ENCODE measurements at regions not wholly inside any gene's neighbourhood (a gene's known extent, or its start where the extent isn't known, plus 50 kb on each side); places are given as distances from the start of the nearest gene placed in this dataset.

DNA sequence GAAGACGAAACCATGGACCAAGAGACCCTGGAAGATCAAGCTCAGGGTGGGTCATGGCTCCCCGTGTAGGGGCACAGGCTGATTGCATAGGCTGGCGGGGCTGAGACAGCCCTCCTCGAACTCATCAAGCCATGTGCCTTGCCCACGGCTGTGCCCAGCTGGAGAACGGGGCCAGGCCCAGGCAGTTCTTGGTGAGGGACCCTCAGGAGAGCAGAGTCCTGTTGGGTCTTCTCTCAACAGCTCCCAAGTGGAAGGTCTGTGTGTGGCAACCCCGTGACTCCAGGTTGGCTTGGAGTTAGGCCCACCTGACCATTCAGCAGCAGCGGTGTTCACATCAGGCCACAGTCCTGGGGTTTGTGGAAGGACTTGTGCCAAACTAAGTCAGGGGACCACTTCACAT, 276.5 kb downstream of the QKI start:
- intact Hi-C loops (cut with micrococcal nuclease; ENCODE audit: unreplicated experiment): no loop called here

More for the DNA sequence above, 276.5 kb downstream of the QKI start:
- Histone ChIP-seq H3K9ac (ENCODE audit: insufficient read depth, low read depth, low read length) (no peak overlapping the region), H3K4me1 (ENCODE audit: insufficient read depth, low read length) (peaks cover 14% of the 10 kb centered on the region), H2AFZ (ENCODE audit: low read length) (no peak overlapping the region), H3K27ac (ENCODE audit: extremely low read length, insufficient read depth, low read length) (no peak overlapping the region), H3K27me3 (ENCODE audit: control insufficient read depth in 1 of 2, insufficient read depth in 2 of 2, low read length in 2 of 2) (peaks cover 6 to 64% of the 10 kb centered on the region in 2 experiments; a peak in 4 of 5 replicates), H3K4me3 (replicated peaks in 1 of 3; ENCODE audit: insufficient read depth in 1 of 3, low read depth in 2 of 3, low read length in 3 of 3) (no peak overlapping the region), H3K4me2 (ENCODE audit: low read depth, low read length) (no peak overlapping the region), H3K79me2 (ENCODE audit: insufficient read depth, low read length) (no peaks in the 10 kb centered on the region), H3K9me3 (ENCODE audit: low read length) (no peaks in the 10 kb centered on the region), H3K36me3 (replicated peaks in 1 of 2; ENCODE audit: control insufficient read depth in 1 of 2, insufficient read depth in 2 of 2, low read length in 2 of 2) (no peaks in the 10 kb centered on the region), H4K20me1 (ENCODE audit: insufficient read depth, low read length) (peaks cover 6% of the 10 kb centered on the region; the same call in 1 of the 2 replicates)
- TF ChIP-seq KLF15 (CRISPR knock-in tag; IDR thresholded peaks at IDR 0.05; ENCODE audit: borderline replicate concordance) (no peak), MYNN (CRISPR knock-in tag; IDR thresholded peaks at IDR 0.05; ENCODE audit: low read depth) (no peak), BRD4 (CRISPR knock-in tag; IDR thresholded peaks at IDR 0.05) (no peak), HNF4A (CRISPR knock-in tag; IDR thresholded peaks at IDR 0.05) (no peak), ZNF121 (CRISPR knock-in tag; IDR thresholded peaks at IDR 0.05) (no peak), EED (CRISPR knock-in tag; IDR thresholded peaks at IDR 0.05) (no peak), ZNF75D (CRISPR knock-in tag; IDR thresholded peaks at IDR 0.05; ENCODE audit: borderline replicate concordance) (no peak), ZNF678 (CRISPR knock-in tag; IDR thresholded peaks at IDR 0.05) (no peak), ZNF337 (CRISPR knock-in tag; IDR thresholded peaks at IDR 0.05; ENCODE audit: borderline replicate concordance, low read depth) (no peak), NFKBIZ (CRISPR knock-in tag; IDR thresholded peaks at IDR 0.05) (no peak), U2AF1 (optimal IDR thresholded peaks at IDR 0.05; ENCODE audit: low read depth, low read length) (no peak), ZNF292 (CRISPR knock-in tag; IDR thresholded peaks at IDR 0.05; ENCODE audit: borderline replicate concordance, low read depth) (no peak), ZNF605 (CRISPR knock-in tag; IDR thresholded peaks at IDR 0.05) (no peak), SP2 (CRISPR knock-in tag; IDR thresholded peaks at IDR 0.05) (no peak), ZNF720 (CRISPR knock-in tag; IDR thresholded peaks at IDR 0.05) (no peak), MXD1 (CRISPR knock-in tag; IDR thresholded peaks at IDR 0.05) (no peak), ZBTB43 (CRISPR knock-in tag; conservative IDR thresholded peaks at IDR 0.05) (no peak)
- TF ChIP-seq, protein P1, sequence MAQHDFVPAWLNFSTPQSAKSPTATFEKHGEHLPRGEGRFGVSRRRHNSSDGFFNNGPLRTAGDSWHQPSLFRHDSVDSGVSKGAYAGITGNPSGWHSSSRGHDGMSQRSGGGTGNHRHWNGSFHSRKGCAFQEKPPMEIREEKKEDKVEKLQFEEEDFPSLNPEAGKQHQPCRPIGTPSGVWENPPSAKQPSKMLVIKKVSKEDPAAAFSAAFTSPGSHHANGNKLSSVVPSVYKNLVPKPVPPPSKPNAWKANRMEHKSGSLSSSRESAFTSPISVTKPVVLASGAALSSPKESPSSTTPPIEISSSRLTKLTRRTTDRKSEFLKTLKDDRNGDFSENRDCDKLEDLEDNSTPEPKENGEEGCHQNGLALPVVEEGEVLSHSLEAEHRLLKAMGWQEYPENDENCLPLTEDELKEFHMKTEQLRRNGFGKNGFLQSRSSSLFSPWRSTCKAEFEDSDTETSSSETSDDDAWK (CRISPR knock-in tag; IDR thresholded peaks at IDR 0.05): no peak
- no peak for FAIRE-seq
- POLR2A ChIA-PET: no interaction called here
- in situ Hi-C loops (cut with HindIII; ENCODE audit: extremely low pct_ligation_motif_present, low pct_unique_long_range_greater_than_20kb): no loop called here
- ATAC-seq: no peak
- CTCF ChIA-PET (ENCODE audit: low intra/inter-chr PET ratio, low total read pairs): no interaction called here
- BruUV-seq (replicated peaks): no TSS peak
- WGBS (ENCODE audit: low lambda C conversion rate): 0% methylated on average over 7 of the region's 8 CpGs
- DNase-seq (ENCODE audit: low spot score): no peak

Measured in HepG2 (cell line).